ENCODE measurements at regions not wholly inside any gene's neighbourhood (a gene's known extent, or its start where the extent isn't known, plus 50 kb on each side); places are given as distances from the start of the nearest gene placed in this dataset.

GRCh38 chr6:169908403-169908933 is 157.0 kb downstream of the ERMARD start:
- no peak for TF ChIP-seq CTCF (IDR thresholded peaks at IDR 0.05; ENCODE audit: control insufficient read depth, insufficient read depth, low read depth, low read length, missing control alignments)
- DNase-seq (ENCODE audit: low read depth), result no peak
- H3K4me3 ChIP-seq (ENCODE audit: control insufficient read depth, low read depth, low read length), result no peak overlapping the region

- no peak for TF ChIP-seq CTCF (IDR thresholded peaks at IDR 0.05; ENCODE audit: control insufficient read depth, insufficient read depth, low read depth, low read length, missing control alignments)
- DNase-seq (ENCODE audit: low read depth), result no peak
- H3K4me3 ChIP-seq (ENCODE audit: control insufficient read depth, low read depth, low read length), result no peak overlapping the region
These were observed 156.1 kb downstream of the ERMARD start for GRCh38 chr6:169907419-169908115.

DNA sequence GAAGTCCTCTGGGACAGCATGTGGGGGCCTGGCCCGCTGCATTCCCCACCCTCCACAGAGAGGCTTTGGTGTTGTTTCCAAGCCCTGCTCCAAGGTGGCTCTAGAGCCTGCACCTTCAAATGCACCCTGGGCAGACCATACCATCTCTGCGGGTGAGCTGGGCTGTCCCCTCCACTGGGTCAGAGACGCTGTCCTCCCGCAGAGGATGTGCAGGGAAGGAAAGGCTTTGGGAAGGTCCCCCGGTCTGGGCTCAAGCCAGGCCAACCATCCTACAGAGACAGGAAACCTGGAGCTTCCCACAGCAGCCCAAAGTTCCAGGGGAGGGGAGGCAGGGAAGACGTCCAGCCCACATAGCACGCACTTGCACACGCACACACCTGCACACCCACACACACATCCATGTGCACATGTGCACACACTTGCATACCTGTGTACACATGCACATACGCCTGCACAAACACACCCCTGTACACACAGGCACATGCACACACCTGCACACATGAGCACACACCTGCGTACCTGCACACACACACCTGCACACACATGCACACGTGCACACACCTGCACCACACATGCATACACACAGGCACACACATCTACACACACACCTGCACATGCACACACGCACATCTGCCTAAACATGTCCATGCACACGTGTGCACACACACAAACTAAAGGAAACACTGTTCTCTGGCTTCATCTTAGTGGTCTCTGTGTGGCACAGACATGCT is 155.4 kb downstream of the ERMARD start:
- no peak overlapping the region for H3K4me3 ChIP-seq (ENCODE audit: control insufficient read depth, low read depth, low read length)
- DNase-seq (ENCODE audit: low read depth), result no peak
- no peak for TF ChIP-seq CTCF (IDR thresholded peaks at IDR 0.05; ENCODE audit: control insufficient read depth, insufficient read depth, low read depth, low read length, missing control alignments)

DNA sequence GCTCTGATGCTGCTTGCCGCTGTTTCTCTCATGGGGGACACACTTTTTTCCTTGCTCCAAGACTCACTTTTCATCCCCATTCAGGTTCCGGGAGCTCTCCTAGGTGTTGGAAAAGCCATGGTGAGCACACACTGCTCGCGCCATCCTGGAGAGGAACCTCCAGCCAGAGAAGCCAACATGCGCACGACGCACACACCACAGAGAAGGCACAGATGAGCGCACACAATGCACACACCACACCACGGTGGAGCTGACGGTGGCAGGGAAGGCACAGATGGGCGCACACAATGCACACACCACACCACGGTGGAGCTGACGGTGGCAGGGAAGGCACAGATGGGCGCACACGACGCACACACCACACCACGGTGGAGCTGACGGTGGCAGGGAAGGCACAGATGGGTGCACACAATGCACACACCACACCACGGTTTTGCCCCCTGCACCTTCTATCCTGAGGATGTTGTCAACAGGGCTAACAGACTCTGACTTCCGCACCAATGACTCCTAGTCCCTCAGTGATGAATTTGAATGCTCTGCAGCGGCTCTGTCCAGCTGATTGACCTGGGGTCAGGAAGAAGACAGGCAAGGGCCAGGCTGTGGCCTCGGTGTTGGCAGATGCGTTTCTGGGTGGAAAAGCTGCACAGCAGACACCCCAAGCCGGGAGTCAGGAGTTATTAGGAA is 154.7 kb downstream of the ERMARD start:
- DNase-seq (ENCODE audit: low read depth), result no peak
- no peak overlapping the region for H3K4me3 ChIP-seq (ENCODE audit: control insufficient read depth, low read depth, low read length)
- no peak for TF ChIP-seq CTCF (IDR thresholded peaks at IDR 0.05; ENCODE audit: control insufficient read depth, insufficient read depth, low read depth, low read length, missing control alignments)

DNA sequence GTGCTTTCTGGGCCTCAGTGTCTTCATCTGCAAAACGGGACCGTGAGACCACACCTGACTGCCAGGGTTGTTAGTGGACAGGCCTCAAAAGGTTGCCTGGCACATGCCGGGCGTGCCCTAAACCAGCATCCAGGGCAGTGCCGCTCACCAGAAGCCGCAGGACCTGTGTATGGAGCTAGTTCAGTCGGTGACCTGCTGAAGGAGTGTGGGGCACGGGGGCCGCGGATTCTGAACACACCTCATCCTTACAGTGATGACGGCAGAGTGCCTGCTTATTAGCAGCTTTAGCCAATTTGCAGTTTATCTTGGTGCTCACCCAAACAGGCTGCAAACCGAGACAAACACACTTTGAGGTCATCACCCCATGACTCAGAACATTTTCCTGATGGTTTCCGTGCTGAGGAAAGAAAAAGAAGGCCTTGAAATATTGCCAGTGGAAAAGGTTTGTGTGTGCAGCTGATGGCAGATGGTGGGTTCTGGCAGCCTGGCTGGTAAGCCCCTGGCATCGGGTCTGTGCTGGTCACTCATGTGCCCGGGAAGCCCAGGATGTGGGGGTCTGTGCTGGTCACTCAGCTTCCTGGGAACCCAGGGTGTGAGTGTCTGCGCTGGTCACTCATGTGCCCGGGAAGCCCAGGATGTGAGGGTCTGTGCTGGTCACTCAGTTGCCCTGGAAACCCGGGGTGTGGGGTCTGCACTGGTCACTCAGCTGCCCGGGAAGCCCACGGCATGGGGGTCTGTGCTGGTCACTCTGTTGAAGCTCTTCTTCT is 153.8 kb downstream of the ERMARD start:
- DNase-seq (ENCODE audit: low read depth), result no peak
- TF ChIP-seq CTCF (IDR thresholded peaks at IDR 0.05; ENCODE audit: control insufficient read depth, insufficient read depth, low read depth, low read length, missing control alignments), result no peak

More for the DNA sequence above, 153.8 kb downstream of the ERMARD start:
- H3K4me3 ChIP-seq (ENCODE audit: control insufficient read depth, low read depth, low read length), result no peak overlapping the region
